ENCODE measurements at regions not wholly inside any gene's neighbourhood (a gene's known extent, or its start where the extent isn't known, plus 50 kb on each side); places are given as distances from the start of the nearest gene placed in this dataset.

GRCh38 chr2:175432021-175432420 lies 250.5 kb upstream of the ATP5MC3 start:
- no peak for DNase-seq (ENCODE audit: low read depth in 1 of 2, low spot score in 1 of 2)
- H3K27ac ChIP-seq (replicated peaks), result no peak overlapping the region
- no peak for TF ChIP-seq SPI1 (IDR thresholded peaks at IDR 0.05; ENCODE audit: borderline replicate concordance, low read depth)
- TF ChIP-seq, protein P1, sequence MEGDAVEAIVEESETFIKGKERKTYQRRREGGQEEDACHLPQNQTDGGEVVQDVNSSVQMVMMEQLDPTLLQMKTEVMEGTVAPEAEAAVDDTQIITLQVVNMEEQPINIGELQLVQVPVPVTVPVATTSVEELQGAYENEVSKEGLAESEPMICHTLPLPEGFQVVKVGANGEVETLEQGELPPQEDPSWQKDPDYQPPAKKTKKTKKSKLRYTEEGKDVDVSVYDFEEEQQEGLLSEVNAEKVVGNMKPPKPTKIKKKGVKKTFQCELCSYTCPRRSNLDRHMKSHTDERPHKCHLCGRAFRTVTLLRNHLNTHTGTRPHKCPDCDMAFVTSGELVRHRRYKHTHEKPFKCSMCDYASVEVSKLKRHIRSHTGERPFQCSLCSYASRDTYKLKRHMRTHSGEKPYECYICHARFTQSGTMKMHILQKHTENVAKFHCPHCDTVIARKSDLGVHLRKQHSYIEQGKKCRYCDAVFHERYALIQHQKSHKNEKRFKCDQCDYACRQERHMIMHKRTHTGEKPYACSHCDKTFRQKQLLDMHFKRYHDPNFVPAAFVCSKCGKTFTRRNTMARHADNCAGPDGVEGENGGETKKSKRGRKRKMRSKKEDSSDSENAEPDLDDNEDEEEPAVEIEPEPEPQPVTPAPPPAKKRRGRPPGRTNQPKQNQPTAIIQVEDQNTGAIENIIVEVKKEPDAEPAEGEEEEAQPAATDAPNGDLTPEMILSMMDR (IDR thresholded peaks at IDR 0.05; ENCODE audit: insufficient read depth, low read length), result no peak
- TF ChIP-seq GABPA (IDR thresholded peaks at IDR 0.05; ENCODE audit: low read depth), result no peak
- TF ChIP-seq, protein P2, sequence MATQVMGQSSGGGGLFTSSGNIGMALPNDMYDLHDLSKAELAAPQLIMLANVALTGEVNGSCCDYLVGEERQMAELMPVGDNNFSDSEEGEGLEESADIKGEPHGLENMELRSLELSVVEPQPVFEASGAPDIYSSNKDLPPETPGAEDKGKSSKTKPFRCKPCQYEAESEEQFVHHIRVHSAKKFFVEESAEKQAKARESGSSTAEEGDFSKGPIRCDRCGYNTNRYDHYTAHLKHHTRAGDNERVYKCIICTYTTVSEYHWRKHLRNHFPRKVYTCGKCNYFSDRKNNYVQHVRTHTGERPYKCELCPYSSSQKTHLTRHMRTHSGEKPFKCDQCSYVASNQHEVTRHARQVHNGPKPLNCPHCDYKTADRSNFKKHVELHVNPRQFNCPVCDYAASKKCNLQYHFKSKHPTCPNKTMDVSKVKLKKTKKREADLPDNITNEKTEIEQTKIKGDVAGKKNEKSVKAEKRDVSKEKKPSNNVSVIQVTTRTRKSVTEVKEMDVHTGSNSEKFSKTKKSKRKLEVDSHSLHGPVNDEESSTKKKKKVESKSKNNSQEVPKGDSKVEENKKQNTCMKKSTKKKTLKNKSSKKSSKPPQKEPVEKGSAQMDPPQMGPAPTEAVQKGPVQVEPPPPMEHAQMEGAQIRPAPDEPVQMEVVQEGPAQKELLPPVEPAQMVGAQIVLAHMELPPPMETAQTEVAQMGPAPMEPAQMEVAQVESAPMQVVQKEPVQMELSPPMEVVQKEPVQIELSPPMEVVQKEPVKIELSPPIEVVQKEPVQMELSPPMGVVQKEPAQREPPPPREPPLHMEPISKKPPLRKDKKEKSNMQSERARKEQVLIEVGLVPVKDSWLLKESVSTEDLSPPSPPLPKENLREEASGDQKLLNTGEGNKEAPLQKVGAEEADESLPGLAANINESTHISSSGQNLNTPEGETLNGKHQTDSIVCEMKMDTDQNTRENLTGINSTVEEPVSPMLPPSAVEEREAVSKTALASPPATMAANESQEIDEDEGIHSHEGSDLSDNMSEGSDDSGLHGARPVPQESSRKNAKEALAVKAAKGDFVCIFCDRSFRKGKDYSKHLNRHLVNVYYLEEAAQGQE (IDR thresholded peaks at IDR 0.05; ENCODE audit: insufficient replicate concordance, low read depth), result no peak
- no peak for TF ChIP-seq POLR2AphosphoS5 (IDR thresholded peaks at IDR 0.05; ENCODE audit: low read depth)
- no peak overlapping the region for H3K4me3 ChIP-seq (replicated peaks; ENCODE audit: insufficient read depth, low read length)
- no peaks in the 10 kb centered on the region for H3K27me3 ChIP-seq (ENCODE audit: insufficient read depth, poor library complexity, severe bottlenecking)

- Histone ChIP-seq H3K4me3 (replicated peaks; ENCODE audit: insufficient read depth, low read length) (no peak overlapping the region), H3K27me3 (ENCODE audit: insufficient read depth, poor library complexity, severe bottlenecking) (no peaks in the 10 kb centered on the region), H3K27ac (replicated peaks) (no peak overlapping the region)
- TF ChIP-seq, protein P2 (IDR thresholded peaks at IDR 0.05; ENCODE audit: insufficient replicate concordance, low read depth), result no peak
- TF ChIP-seq, protein P1 (IDR thresholded peaks at IDR 0.05; ENCODE audit: insufficient read depth, low read length), result no peak
- TF ChIP-seq POLR2AphosphoS5 (IDR thresholded peaks at IDR 0.05; ENCODE audit: low read depth) (no peak), GABPA (IDR thresholded peaks at IDR 0.05; ENCODE audit: low read depth) (no peak), SPI1 (IDR thresholded peaks at IDR 0.05; ENCODE audit: borderline replicate concordance, low read depth) (no peak)
- DNase-seq (ENCODE audit: low read depth in 1 of 2, low spot score in 1 of 2), result no peak
Observed at GRCh38 chr2:175431101-175431946, 249.8 kb upstream of the ATP5MC3 start.

DNA sequence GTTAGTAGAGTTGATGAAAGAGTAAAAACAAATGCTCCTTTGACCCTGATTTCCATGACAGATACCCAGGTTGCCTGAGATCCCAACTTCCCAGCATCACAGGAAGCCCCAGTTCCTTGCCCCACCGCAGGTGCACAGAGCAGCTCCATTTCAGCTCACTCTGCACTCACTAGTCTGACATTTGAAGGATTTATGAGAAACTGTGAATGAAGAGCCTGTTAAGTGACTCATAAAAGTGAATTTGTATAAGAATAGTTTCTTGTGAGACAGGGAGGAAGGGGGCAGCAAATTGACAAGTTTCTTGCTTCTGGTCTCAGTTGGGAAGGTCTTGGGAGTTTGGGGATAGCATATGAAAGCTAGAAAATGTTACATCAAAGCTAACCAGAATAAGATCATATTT lies 248.7 kb upstream of the ATP5MC3 start:
- H3K27me3 ChIP-seq (ENCODE audit: insufficient read depth, poor library complexity, severe bottlenecking), result no peaks in the 10 kb centered on the region
- no peak for DNase-seq (ENCODE audit: low read depth in 1 of 2, low spot score in 1 of 2)
- no peak overlapping the region for H3K27ac ChIP-seq (replicated peaks)
- TF ChIP-seq GABPA (IDR thresholded peaks at IDR 0.05; ENCODE audit: low read depth), result no peak
- H3K4me3 ChIP-seq (replicated peaks; ENCODE audit: insufficient read depth, low read length), result no peak overlapping the region

- peak in 1 of 2 experiments; percentile 44 for DNase-seq (ENCODE audit: low read depth in 1 of 2, low spot score in 1 of 2)
- Histone ChIP-seq H3K27ac (replicated peaks) (no peak overlapping the region), H3K27me3 (ENCODE audit: insufficient read depth, poor library complexity, severe bottlenecking) (no peaks in the 10 kb centered on the region), H3K4me3 (replicated peaks; ENCODE audit: insufficient read depth, low read length) (no peak overlapping the region)
- TF ChIP-seq SPI1 (IDR thresholded peaks at IDR 0.05; ENCODE audit: borderline replicate concordance, low read depth), result peak; percentile 73; the same call in 1 of the 2 replicates
- TF ChIP-seq, protein P2 (IDR thresholded peaks at IDR 0.05; ENCODE audit: insufficient replicate concordance, low read depth), result no peak
Observed at GRCh38 chr2:175418224-175418835, 236.8 kb upstream of the ATP5MC3 start.

Data from HL-60 (cell line).